H1 (cell line): ENCODE measurements at regions not wholly inside any gene's neighbourhood (a gene's known extent, or its start where the extent isn't known, plus 50 kb on each side); places are given as distances from the start of the nearest gene placed in this dataset.

ENCODE experiments used
- CTCF ChIA-PET: fragments of 300-600 bp; sonication (Branson Sonifier 250); formaldehyde crosslinking; loops from one replicate; lab custom pipeline; 2021; ENCODE audit not compliant: partially characterized antibody; lab: Charles Lee
- POLR2A ChIA-PET: fragments of 300-600 bp; sonication (Branson Sonifier 250); formaldehyde crosslinking; loops from one replicate; lab custom pipeline; 2021; ENCODE audit warnings: inconsistent platforms; ENCODE audit not compliant: partially characterized antibody; lab: Charles Lee
- DNase-seq, 2 experiments: peaks; one replicate each; pipeline versions ENCODE4 v3.0.0 to v3.0.0-alpha.2; 2010 to 2022; ENCODE audit warnings: low spot score in 2 of 2, low read depth in 1 of 2, mixed read lengths in 1 of 2
- FAIRE-seq: peaks from 2 replicates; lab custom pipeline; 2011; peaks lifted over from hg19 to GRCh38; lab: Jason Lieb, UNC
- H2AFZ ChIP-seq: 2 replicates; pipeline ENCODE4 v1.8.1; 2012; ENCODE audit warnings: low read length, inconsistent platforms
- H2AK5ac ChIP-seq: 2 replicates; pipeline ENCODE4 v1.6.1; 2013; ENCODE audit warnings: low read depth, low read length
- H2BK120ac ChIP-seq: replicated peaks from 2 replicates; pipeline ENCODE3; 2013; ENCODE audit warnings: low read depth, low read length, inconsistent platforms
- H2BK12ac ChIP-seq: 2 replicates; pipeline ENCODE4 v1.6.1; 2013; ENCODE audit warnings: low read depth, low read length
- H2BK15ac ChIP-seq: 2 replicates; pipeline ENCODE4 v1.6.1; 2013; ENCODE audit warnings: low read length
- H2BK20ac ChIP-seq: 2 replicates; pipeline ENCODE4 v1.6.1; 2013; ENCODE audit warnings: low read length
- H2BK5ac ChIP-seq: 2 replicates; pipeline ENCODE4 v1.6.1; 2013; ENCODE audit warnings: low read depth, low read length
- H3K14ac ChIP-seq: 2 replicates; pipeline ENCODE4 v1.6.1; 2013; ENCODE audit warnings: inconsistent platforms; ENCODE audit not compliant: insufficient read length
- H3K18ac ChIP-seq: 2 replicates; pipeline ENCODE4 v1.6.1; 2013; ENCODE audit warnings: low read length; ENCODE audit errors: extremely low read depth
- H3K23ac ChIP-seq: 2 replicates; pipeline ENCODE4 v1.6.1; 2013; ENCODE audit warnings: inconsistent platforms; ENCODE audit not compliant: insufficient read length
- H3K23me2 ChIP-seq: 2 replicates; pipeline ENCODE4 v1.6.1; 2013; ENCODE audit warnings: low read depth, low read length
- H3K27ac ChIP-seq: 2 replicates; pipeline ENCODE4 v1.6.1; 2011; ENCODE audit warnings: low read depth, low read length, inconsistent platforms
- H3K27me3 ChIP-seq, 4 experiments: replicated peaks in 1 of 4; 1 replicate in 1 of 4; 2 replicates in 3 of 4; pipeline versions ENCODE4 v1.6.1 to v1.8.1; 2011 to 2013; ENCODE audit warnings: low read length in 3 of 4, mild to moderate bottlenecking in 3 of 4, inconsistent platforms in 2 of 4, mixed read lengths in 2 of 4, moderate library complexity in 1 of 4; ENCODE audit not compliant: control insufficient read depth in 3 of 4, insufficient read depth in 3 of 4; ENCODE audit errors: extremely low read depth in 1 of 4
- H3K36me3 ChIP-seq, 4 experiments: 2 replicates each; pipeline versions ENCODE4 v1.6.1 to v1.8.1; 2011 to 2013; ENCODE audit warnings: mild to moderate bottlenecking in 4 of 4, low read length in 3 of 4, moderate library complexity in 2 of 4, control low read depth in 1 of 4, inconsistent platforms in 1 of 4; ENCODE audit not compliant: insufficient read depth in 4 of 4, control insufficient read depth in 2 of 4
- H3K4ac ChIP-seq: replicated peaks from 2 replicates; pipeline ENCODE3; 2013; ENCODE audit warnings: low read length, low read depth, mixed read lengths, inconsistent platforms; ENCODE audit not compliant: insufficient read length
- H3K4me1 ChIP-seq, 4 experiments: replicated peaks in 1 of 4; 1 replicate in 1 of 4; 2 replicates in 3 of 4; pipeline versions ENCODE4 v1.6.1 to v1.8.1; 2011 to 2013; ENCODE audit warnings: low read length in 3 of 4, inconsistent platforms in 2 of 4, mixed read lengths in 1 of 4; ENCODE audit not compliant: insufficient read depth in 4 of 4, control insufficient read depth in 3 of 4
- H3K4me2 ChIP-seq, 2 experiments: 2 replicates each; pipeline versions ENCODE4 v1.6.1 to v1.8.1; 2011 to 2013; ENCODE audit warnings: low read depth in 2 of 2, low read length in 2 of 2, control low read depth in 1 of 2, inconsistent platforms in 1 of 2, mild to moderate bottlenecking in 1 of 2; ENCODE audit not compliant: insufficient read depth in 1 of 2
- H3K4me3 ChIP-seq, 4 experiments: fragments of 200-600, 300-600 bp in 1 of 4; sonication (generic), shearing (Covaris generic), sonication (Bioruptor Twin) in 1 of 4; 2 replicates each; pipeline versions ENCODE4 v1.5.1 to v1.8.1; 2011 to 2016; ENCODE audit warnings: low read length in 4 of 4, low read depth in 3 of 4, control low read depth in 2 of 4, inconsistent platforms in 2 of 4, mild to moderate bottlenecking in 2 of 4, mixed read lengths in 1 of 4, moderate library complexity in 1 of 4; ENCODE audit not compliant: insufficient read depth in 2 of 4; ENCODE audit errors: extremely low read depth in 1 of 4
- H3K56ac ChIP-seq: replicated peaks from 2 replicates; pipeline ENCODE3; 2013; ENCODE audit warnings: low read depth, mild to moderate bottlenecking, mixed read lengths, low read length, inconsistent platforms; ENCODE audit not compliant: insufficient read length
- H3K79me1 ChIP-seq: 2 replicates; pipeline ENCODE4 v1.6.1; 2013; ENCODE audit warnings: low read depth, low read length, control low read depth
- H3K79me2 ChIP-seq, 2 experiments: 2 replicates each; pipeline versions ENCODE4 v1.6.1 to v1.8.1; 2012 to 2013; ENCODE audit warnings: low read length in 2 of 2, mild to moderate bottlenecking in 2 of 2, inconsistent platforms in 1 of 2; ENCODE audit not compliant: insufficient read depth in 2 of 2, control insufficient read depth in 1 of 2
- H3K9ac ChIP-seq, 4 experiments: replicated peaks in 1 of 4; 1 replicate in 1 of 4; 2 replicates in 3 of 4; pipeline versions ENCODE4 v1.6.1 to v1.8.1; 2011 to 2013; ENCODE audit warnings: low read depth in 3 of 4, low read length in 3 of 4, control low read depth in 2 of 4, mild to moderate bottlenecking in 2 of 4, moderate library complexity in 2 of 4, inconsistent platforms in 1 of 4; ENCODE audit errors: extremely low read depth in 1 of 4
- H3K9me3 ChIP-seq, 2 experiments: 2 replicates each; pipeline versions ENCODE4 v1.6.1 to v1.8.1; 2012 to 2013; ENCODE audit warnings: mild to moderate bottlenecking in 2 of 2, moderate library complexity in 2 of 2, control low read depth in 1 of 2, inconsistent platforms in 1 of 2, low read depth in 1 of 2, low read length in 1 of 2, mixed read lengths in 1 of 2; ENCODE audit not compliant: insufficient read depth in 2 of 2
- H4K20me1 ChIP-seq, 2 experiments: replicated peaks in 1 of 2; 2 replicates each; pipeline versions ENCODE3 to v1.8.1; 2011 to 2013; ENCODE audit warnings: inconsistent platforms in 2 of 2, low read length in 2 of 2, mild to moderate bottlenecking in 1 of 2; ENCODE audit not compliant: insufficient read depth in 2 of 2, control insufficient read depth in 1 of 2
- H4K5ac ChIP-seq: 2 replicates; pipeline ENCODE4 v1.6.1; 2013; ENCODE audit warnings: low read length, low read depth, mixed read lengths, inconsistent platforms; ENCODE audit not compliant: insufficient read length
- H4K8ac ChIP-seq: 2 replicates; pipeline ENCODE4 v1.8.0; 2013; ENCODE audit warnings: mild to moderate bottlenecking, moderate library complexity, low read length, inconsistent platforms; ENCODE audit not compliant: insufficient read depth; ENCODE audit errors: extremely low read depth
- H4K91ac ChIP-seq: replicated peaks from 2 replicates; pipeline ENCODE3; 2013; ENCODE audit warnings: low read length, mixed read lengths, inconsistent platforms; ENCODE audit not compliant: insufficient read length
- CTCF ChIP-seq, 3 experiments: IDR thresholded peaks; 1 replicate in 2 of 3; 2 replicates in 1 of 3; pipeline versions ENCODE4 v1.5.1 to v1.6.1; 2011; ENCODE audit warnings: low read length in 3 of 3, mild to moderate bottlenecking in 3 of 3, inconsistent platforms in 2 of 3, low read depth in 1 of 3, moderate library complexity in 1 of 3; ENCODE audit not compliant: insufficient read depth in 1 of 3; ENCODE audit errors: control extremely low read depth in 1 of 3
- EZH2 ChIP-seq: fragments of 200-600 bp; sonication (generic); IDR thresholded peaks from 2 replicates; pipeline ENCODE4 v1.7.1; 2012; ENCODE audit warnings: low read depth, mild to moderate bottlenecking, moderate library complexity, low read length, inconsistent platforms; ENCODE audit not compliant: severe bottlenecking
- RAD21 ChIP-seq, 2 experiments: IDR thresholded peaks in 1 of 2; conservative IDR thresholded peaks in 1 of 2; 2 replicates each; pipeline ENCODE4 v1.6.1; 2011; ENCODE audit warnings: low read depth in 2 of 2, low read length in 2 of 2, improper control_type of control experiment in 1 of 2, inconsistent platforms in 1 of 2, mild to moderate bottlenecking in 1 of 2, moderate library complexity in 1 of 2
- TAF1 ChIP-seq: IDR thresholded peaks from 2 replicates; pipeline ENCODE4 v1.6.1; 2011; ENCODE audit warnings: mild to moderate bottlenecking, low read depth, low read length
- WGBS, 2 experiments: shearing (Covaris generic) in 1 of 2; methylation state at CpG; one replicate each; pipeline versions ENCODE4 v1.1.6 to v1.1.7; 2013 to 2015; ENCODE audit warnings: low lambda C conversion rate in 2 of 2, mixed read lengths in 2 of 2, inconsistent platforms in 1 of 2, low coverage in 1 of 2, missing lambda C conversion rate in 1 of 2; ENCODE audit not compliant: insufficient replicate concordance in 2 of 2, insufficient coverage in 1 of 2, insufficient read length in 1 of 2; ENCODE audit errors: extremely low coverage in 1 of 2, missing lambda C conversion rate in 1 of 2; 5-methylcytosine and 5-hydroxymethylcytosine counted together

- no peak overlapping the region for H3K4me3 ChIP-seq
- no peak overlapping the region for H2BK12ac ChIP-seq
- ChIA-PET CTCF (interaction anchor here (0.7 to 1.9 kb wide), 3 partner anchors 12 to 211 kb away, joined by 3 to 5 read pairs (median 3); no protein-coding TSS in a partner anchor), POLR2A (no interaction called here)
- H3K4ac ChIP-seq: no peak overlapping the region
- no peaks in the 10 kb centered on the region for H3K79me2 ChIP-seq
- no peaks in the 10 kb centered on the region; the same call in 1 of the 2 replicates for H3K23me2 ChIP-seq
- H3K36me3 ChIP-seq: no peaks in the 10 kb centered on the region
- H4K91ac ChIP-seq: no peak overlapping the region
- no peaks in the 10 kb centered on the region for H3K9me3 ChIP-seq
- WGBS, 2 experiments: 90% methylated on average over 5 of the region's 5 CpGs; no CpG with 5 or more reads in 1 of the 2 experiments
- H2BK15ac ChIP-seq: no peak overlapping the region
- no peaks in the 10 kb centered on the region for H3K27me3 ChIP-seq
- no peak overlapping the region for H2AK5ac ChIP-seq
- no peak overlapping the region for H3K14ac ChIP-seq
- H3K23ac ChIP-seq: no peak overlapping the region
- no peak overlapping the region for H3K4me2 ChIP-seq
- no peak overlapping the region for H4K8ac ChIP-seq
- H3K56ac ChIP-seq: no peak overlapping the region
- DNase-seq (no peak), FAIRE-seq (no peak)
- H2AFZ ChIP-seq: no peak overlapping the region
- no peaks in the 10 kb centered on the region for H4K20me1 ChIP-seq
- H2BK120ac ChIP-seq: no peak overlapping the region
- no peak overlapping the region for H3K9ac ChIP-seq
- H3K79me1 ChIP-seq: no peaks in the 10 kb centered on the region; the same call in 1 of the 2 replicates
- no peaks in the 10 kb centered on the region for H3K4me1 ChIP-seq
- H2BK20ac ChIP-seq: no peak overlapping the region
- no peak overlapping the region for H4K5ac ChIP-seq
- no peak overlapping the region for H2BK5ac ChIP-seq
- no peak overlapping the region for H3K18ac ChIP-seq
- no peak overlapping the region for H3K27ac ChIP-seq
- TF ChIP-seq EZH2: no peak
- no peak for TF ChIP-seq CTCF (IDR thresholded peaks at IDR 0.05; ENCODE audit: control extremely low read depth in 1 of 3, insufficient read depth in 1 of 3, low read depth in 1 of 3, low read length in 3 of 3)
- no peak for TF ChIP-seq TAF1
- TF ChIP-seq RAD21 (IDR thresholded peaks at IDR 0.05 in 1 of 2, conservative IDR thresholded peaks at IDR 0.05 in 1 of 2; ENCODE audit: low read depth in 2 of 2, low read length in 2 of 2): no peak
These were observed 149.4 kb downstream of the IMPG2 start for GRCh38 chr3:101170806-101171558.
